ENCODE measurements at regions not wholly inside any gene's neighbourhood (a gene's known extent, or its start where the extent isn't known, plus 50 kb on each side); places are given as distances from the start of the nearest gene placed in this dataset.

DNA sequence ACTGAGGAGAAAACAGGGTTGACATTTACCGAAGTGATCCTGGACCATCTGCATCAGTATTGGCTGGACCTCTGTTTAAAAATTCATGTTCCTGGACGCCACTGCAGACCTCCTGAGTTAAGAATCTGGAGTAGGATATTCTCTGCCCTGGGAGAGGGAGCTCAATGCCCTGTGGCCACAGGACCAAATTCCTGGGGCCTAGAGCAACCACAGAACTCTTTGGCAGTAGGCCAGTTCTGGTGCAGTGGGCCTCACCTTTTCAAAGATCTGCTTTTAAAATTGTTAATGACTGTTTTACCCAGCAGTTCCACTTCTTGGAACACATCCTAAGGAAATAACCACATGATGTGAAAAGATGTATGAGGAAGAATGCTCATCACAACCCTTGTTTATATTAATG, 133.3 kb upstream of the ADPGK start:
- TF ChIP-seq, protein P1, sequence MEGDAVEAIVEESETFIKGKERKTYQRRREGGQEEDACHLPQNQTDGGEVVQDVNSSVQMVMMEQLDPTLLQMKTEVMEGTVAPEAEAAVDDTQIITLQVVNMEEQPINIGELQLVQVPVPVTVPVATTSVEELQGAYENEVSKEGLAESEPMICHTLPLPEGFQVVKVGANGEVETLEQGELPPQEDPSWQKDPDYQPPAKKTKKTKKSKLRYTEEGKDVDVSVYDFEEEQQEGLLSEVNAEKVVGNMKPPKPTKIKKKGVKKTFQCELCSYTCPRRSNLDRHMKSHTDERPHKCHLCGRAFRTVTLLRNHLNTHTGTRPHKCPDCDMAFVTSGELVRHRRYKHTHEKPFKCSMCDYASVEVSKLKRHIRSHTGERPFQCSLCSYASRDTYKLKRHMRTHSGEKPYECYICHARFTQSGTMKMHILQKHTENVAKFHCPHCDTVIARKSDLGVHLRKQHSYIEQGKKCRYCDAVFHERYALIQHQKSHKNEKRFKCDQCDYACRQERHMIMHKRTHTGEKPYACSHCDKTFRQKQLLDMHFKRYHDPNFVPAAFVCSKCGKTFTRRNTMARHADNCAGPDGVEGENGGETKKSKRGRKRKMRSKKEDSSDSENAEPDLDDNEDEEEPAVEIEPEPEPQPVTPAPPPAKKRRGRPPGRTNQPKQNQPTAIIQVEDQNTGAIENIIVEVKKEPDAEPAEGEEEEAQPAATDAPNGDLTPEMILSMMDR (conservative IDR thresholded peaks at IDR 0.05 in 1 of 2, IDR thresholded peaks at IDR 0.05 in 1 of 2; ENCODE audit: extremely low read depth in 1 of 2, insufficient read depth in 1 of 2, low read depth in 1 of 2, low read length in 2 of 2): no peak
- TF ChIP-seq EZH2 (IDR thresholded peaks at IDR 0.05; ENCODE audit: borderline replicate concordance, low read length): no peak
